Upper lobe of left lung (tissue), 4 donors: ENCODE measurements at regions not wholly inside any gene's neighbourhood (a gene's known extent, or its start where the extent isn't known, plus 50 kb on each side); places are given as distances from the start of the nearest gene placed in this dataset.

Experiments used
- CTCF ChIP-seq, 6 experiments: fragments of 450-650 bp in 4 of 6; fragments of 200-600 bp in 2 of 6; sonication (generic) in 2 of 6; IDR thresholded peaks; one replicate each; pipeline ENCODE4 v1.5.1; 2016 to 2019; ENCODE audit warnings: antibody characterized with exemption in 6 of 6
- EP300 ChIP-seq, 4 donors: sonication (generic); formaldehyde crosslinking; IDR thresholded peaks; one replicate each; pipeline ENCODE4 v1.5.1; 2017; ENCODE audit warnings: antibody characterized with exemption in 4 of 4, control low read depth in 2 of 4
- POLR2A ChIP-seq, 4 donors: fragments of 450-650 bp; IDR thresholded peaks; one replicate each; pipeline ENCODE4 v1.5.1; 2016 to 2017; ENCODE audit warnings: antibody characterized with exemption in 4 of 4, mild to moderate bottlenecking in 2 of 4
- POLR2AphosphoS5 ChIP-seq, 2 donors: sonication (generic); formaldehyde crosslinking; IDR thresholded peaks; one replicate each; pipeline ENCODE4 v1.5.1; 2017; ENCODE audit warnings: antibody characterized with exemption in 2 of 2

DNA sequence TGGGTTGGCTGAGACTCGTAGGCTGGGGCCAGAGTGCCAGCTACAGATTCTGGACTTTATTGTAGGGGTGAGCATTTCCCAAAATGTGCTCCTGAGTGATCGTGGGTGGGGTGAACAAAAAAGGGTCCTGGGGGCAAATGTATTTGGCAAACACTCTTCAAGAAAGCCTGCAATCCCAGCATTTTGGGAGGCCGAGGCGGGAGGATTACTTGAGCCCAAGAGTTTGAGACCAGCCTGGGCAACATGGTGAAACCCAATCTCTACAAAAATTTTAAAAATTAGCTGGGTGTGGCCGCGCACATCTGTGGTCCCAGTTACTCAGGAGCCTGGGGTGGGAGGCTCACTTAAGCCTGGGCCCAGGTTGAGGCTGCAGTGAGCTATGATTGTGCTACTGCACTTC is 55.5 kb upstream of the CDKN2AIPNL start:
- TF ChIP-seq POLR2AphosphoS5 (IDR thresholded peaks at IDR 0.05) (no peak), CTCF (IDR thresholded peaks at IDR 0.05) (no peak), EP300 (IDR thresholded peaks at IDR 0.05) (no peak), POLR2A (IDR thresholded peaks at IDR 0.05) (no peak)
